ENCODE measurements at regions not wholly inside any gene's neighbourhood (a gene's known extent, or its start where the extent isn't known, plus 50 kb on each side); places are given as distances from the start of the nearest gene placed in this dataset.

DNA sequence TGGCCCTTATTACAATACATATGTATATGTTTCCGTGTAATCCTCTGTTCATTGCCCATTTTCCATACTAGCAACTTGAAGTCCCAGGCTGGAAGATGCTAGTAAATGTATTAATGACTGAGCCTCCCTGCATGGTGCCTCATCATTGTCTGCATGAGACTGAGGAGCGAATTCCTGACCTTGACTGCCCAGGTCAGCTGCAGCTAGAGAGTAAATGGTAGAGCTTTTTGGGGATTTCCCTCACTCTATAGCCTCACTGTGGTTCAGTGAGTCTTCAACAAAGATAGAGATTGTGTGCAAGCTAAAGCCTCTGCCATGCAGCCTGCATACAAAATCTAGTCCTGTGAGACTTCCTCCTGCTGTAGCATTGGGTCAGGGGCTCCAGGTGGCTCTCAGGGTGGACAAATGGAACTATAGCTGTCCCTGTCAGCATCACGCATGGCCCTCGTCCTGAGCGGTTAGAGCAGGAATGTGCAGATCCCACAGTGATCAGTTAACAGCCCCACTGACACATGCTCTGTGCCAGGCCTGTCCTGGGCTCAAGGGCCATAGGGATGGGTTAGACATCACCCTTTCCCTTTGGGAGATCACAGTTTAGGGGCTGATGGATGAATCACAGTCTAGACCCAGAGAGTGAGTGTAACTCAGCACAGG lies 741.7 kb downstream of the MATN1 start:
- no peak for DNase-seq (ENCODE audit: low spot score)

DNA sequence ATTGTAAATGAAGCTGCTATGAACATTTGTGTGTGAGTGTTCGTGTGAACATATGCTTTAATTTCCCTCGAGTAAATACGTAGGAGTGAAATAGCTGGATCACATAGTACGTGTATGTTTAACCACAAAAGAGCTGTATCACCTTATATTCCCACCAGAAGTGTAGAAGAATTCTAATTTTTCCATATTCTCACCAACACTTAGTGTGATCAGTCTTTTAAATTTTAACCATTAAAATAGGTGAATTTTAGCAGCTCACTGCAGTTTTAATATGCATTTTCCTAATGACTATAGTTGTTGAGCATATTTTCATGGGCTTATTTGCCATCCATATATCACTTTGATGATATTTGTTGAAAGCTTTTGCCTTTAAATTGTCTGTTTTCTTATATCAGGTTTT lies 741.2 kb downstream of the PTPRU start:
- DNase-seq (ENCODE audit: low spot score) = no peak

DNA sequence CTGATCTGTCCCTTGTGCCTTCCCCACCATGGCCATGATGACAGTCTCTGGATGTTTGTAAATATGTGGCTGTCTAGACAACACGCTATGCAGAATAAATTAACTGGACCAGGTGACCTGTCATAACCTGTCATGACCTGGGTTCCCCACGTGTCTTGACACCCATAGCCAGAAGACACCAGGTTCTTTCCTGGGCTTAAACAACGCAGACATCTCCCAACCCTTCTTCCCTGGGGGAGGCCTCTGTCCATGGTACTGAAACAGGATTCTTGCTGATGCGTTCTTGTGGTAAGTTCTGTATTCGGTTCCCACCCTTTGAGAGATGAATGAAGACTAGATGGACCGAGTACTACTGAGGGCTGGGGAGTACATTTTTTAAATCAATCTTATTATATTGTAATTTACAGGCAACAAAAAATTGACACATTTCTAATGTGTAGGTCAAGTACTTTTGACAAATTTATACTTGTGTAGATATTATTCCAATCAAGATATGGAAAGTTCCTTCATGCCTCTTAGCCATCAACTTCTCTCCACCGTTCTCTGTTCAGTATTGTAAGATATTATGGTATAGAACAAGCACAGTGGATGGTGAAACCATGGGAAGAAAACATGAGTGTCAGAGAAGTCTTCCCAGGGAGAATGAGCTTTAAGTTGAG lies 738.8 kb downstream of the PTPRU start:
- DNase-seq (ENCODE audit: low spot score) = peak; percentile 28

DNA sequence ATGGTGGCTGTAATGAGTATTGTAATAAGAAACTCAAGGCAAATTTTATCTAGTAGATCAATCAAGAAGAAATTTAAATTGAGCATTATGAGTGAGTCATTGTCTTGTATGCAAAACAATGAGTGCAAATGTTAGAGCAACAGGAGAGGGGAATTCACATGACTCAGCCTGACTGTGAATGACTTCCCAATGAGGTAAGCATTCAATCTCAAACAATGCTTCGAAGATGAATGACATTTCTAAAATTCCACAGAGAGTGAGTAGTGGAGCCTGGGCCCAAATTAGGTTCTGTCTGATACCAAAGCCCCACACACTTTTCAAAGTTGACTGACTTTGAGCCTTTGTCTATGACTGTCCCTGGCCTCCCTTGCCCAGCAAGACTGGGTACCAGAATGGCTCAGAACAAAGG lies 738.0 kb downstream of the PTPRU start:
- no peak for DNase-seq (ENCODE audit: low spot score)

DNA sequence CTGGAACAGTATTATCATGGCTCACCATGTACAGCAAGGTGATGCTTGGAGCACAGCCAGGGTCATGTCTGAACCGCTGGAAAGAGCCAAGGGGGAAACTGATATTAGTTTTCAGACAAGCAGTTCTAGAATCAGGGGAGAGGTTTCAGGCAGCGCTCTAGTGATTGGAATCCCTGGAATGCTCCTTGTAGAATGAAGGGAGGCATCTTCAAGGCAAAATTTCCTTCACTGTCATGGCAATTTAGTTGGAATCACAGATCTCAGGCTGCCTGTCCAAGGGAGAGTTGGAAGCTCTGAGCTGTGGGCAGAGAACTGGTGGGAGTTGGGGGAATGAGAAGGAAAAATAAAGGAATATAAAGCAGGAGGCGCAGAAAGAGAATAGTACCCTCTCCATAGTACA lies 737.1 kb downstream of the PTPRU start:
- DNase-seq (ENCODE audit: low spot score) = no peak

DNA sequence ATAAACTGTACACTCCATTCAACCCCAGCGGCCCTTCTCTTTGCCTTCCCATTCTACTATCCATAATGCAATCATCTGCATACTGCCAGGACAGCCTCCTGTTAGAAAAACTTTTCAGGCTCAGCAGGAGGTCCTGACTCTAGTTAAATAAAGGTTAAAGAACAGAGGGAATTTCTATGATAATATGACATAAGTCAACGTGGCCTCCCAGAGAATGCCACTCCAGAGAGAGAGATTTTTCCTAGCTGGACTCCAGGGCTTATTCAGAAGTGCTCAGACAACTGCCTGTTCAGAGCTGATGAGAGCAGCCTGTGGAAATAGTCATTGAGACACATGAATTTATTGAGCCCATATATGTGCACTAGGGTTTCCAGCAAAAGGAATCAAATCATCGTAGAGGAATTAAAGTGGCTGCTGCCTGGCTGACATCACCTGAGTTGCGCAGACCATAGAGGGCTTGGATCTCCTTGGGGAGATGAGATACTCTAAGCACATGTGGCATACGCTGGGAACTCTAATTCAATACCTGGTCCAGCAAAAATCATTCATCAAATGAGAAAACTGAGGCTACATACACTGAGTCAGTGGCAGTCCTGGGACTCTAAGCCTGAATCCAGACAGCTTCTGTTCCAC lies 736.2 kb downstream of the PTPRU start:
- no peak for DNase-seq (ENCODE audit: low spot score)

DNA sequence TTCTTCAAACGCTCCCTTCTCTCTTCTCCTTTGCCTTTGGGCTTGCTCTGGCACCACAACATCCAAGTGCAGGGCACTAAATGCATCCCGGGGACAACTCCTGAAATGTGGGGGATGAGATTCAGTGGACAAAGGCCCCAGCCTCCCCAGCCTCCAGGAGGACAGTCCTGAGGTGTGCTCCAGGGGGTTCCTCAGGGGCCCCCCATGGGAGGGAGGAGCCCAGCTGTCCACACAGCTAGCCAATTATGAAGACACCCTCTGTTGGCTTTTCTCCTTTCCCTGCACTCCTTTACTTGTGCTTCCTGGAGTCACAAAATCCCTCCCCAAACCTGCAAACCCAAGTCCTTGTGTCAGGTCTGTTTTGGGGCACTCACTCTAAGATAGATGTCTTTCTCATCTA lies 735.4 kb downstream of the PTPRU start:
- no peak for DNase-seq (ENCODE audit: low spot score)

DNA sequence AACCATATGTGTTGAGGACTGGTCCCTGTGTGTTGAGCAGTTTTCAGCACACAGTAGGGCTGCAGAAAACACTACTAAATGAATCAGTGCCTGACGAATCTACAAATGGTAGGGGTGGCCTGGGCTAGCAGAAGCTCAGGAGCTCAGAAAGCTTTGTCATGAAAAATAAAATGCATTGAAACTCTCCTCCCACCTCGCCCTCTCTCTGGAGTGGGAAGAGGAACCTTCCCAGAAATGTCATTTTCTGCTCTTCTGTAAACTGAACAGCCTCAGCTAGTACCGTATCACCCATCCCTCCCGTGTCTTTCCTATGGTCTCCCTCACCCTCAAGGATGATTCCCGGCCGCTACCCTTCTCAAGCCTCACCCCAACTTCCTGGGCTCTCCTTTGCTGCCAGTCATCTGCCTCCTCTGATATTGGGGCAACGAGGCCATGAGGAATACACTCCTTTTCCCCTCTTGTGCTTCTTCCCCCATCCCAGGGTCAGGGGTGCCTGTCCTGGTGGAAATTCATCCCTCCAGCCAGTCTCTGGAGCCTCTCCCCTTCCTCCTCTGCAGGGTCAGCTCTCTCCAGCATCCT lies 734.5 kb downstream of the PTPRU start:
- DNase-seq (ENCODE audit: low spot score) = no peak

DNA sequence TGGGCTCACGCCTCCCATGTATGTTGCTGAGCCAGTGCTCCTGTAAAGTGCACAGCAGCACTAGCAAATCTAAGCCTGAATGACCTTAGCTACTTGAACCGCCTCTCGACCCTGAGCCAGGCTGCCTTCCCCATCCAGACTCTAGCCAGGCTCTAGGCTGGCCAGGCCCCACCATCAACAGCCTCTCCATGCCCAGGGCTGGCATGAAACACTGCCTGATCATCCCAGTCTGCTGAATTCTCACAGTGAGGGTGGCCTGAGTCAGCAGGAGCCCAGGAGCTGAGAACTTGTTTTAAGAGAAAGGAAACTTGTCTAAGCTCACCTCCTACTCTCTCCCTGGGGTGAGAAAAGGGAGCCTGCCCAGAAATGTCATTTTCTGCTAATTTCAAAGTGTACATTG lies 733.3 kb downstream of the PTPRU start:
- no peak for DNase-seq (ENCODE audit: low spot score)

DNA sequence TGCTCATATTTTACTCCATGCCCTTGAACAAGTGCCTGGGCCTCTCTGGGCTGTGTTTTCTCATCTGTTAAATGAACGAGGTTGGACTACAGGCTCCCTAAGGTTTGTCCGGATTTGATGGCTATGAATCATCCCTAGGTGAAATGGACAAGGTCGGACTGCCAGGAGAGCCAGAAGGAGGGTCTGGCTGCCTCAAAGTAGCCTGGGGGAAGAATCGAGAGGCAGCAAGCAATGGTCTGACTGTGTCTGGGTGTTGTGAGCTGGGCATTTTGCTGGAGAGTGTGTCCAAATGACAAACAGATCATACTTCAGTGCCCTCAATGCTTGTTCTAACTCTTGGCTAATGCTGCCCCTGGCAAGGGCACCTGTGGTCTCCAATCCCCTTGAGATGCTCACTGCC lies 730.9 kb downstream of the PTPRU start:
- DNase-seq (ENCODE audit: low spot score) = no peak

DNA sequence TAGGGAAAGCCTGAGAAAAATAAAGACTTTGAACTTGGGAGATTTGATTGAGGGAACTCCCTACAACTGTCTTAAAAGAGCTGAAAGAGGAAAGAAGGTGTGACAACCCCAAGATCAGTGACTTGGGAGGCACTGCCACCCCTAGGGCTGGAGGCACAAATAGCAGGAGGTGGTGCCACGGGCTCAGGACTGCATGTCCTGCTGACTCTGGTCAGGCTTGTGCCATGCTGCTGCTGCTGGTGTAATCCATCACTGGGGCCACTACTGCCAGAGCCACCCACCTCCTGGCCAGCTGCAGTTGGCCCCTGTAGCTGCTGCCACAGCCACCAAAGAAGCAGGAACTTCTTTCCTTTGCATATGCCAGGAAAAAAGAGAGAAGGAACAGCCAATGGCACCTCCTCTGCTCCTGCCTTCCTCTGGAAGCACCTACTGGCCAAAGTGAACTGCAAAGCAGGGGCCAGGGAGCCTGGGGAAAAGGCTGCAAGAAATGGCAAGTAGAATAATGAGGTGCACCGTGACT lies 730.3 kb downstream of the PTPRU start:
- no peak for DNase-seq (ENCODE audit: low spot score)

DNA sequence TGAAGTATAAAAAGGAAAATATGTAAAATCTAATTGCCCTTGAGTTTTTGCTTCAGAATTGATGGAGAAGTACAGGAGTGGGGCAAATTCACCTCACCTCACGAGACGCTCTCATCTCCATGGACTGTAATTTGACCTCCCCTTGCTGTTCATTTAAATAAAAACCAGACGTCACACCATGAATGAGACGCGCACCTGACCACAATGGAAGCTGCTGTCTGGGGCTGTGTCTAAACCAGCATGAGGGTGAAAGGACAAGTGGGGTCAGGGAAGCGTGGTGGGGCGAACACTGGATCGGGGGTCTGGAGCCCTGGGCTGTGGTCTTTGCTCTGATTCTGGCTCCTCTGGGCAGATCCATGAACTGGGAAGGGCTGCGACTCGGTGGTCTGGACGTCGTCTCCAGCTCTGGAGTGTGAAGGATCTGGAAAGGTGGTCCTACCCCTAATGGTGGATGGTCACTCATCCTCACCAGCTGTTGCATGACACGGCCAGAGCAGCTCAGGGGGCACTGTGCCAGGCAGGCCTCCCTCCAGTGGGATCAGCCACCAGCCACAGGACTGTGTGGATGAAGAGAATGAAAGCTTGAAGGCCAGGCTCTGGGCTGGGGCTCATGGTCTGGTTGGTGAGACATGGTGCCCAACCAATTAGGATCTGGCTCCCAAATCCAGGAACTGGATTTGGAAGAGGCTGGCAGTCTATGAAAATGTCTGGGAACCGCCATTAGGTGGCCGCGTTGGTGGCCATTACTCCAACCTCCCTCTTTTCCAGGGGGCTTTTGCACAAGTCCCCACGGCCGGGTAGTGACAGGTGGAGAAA lies 728.6 kb downstream of the PTPRU start:
- DNase-seq (ENCODE audit: low spot score) = no peak

DNA sequence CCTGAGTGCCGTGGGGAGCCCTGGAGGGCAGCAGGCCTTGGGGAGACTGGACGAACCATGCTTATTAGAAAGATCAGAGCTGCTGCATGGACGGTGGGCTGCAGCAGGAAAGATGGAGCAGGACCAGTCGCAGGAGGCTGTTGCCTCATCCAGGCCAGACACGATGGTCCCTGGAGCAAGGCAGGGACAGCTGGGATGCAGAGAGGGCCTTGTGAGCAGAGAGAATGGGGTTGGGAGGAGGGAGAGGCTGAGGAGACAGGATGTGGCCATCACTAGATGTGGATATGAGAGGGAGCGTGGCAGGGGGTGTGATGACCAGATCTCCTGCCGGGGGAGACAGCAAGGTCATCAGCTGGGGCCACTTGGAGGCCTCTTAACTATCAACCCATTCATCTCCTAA lies 727.6 kb downstream of the PTPRU start:
- DNase-seq (ENCODE audit: low spot score) = no peak

DNA sequence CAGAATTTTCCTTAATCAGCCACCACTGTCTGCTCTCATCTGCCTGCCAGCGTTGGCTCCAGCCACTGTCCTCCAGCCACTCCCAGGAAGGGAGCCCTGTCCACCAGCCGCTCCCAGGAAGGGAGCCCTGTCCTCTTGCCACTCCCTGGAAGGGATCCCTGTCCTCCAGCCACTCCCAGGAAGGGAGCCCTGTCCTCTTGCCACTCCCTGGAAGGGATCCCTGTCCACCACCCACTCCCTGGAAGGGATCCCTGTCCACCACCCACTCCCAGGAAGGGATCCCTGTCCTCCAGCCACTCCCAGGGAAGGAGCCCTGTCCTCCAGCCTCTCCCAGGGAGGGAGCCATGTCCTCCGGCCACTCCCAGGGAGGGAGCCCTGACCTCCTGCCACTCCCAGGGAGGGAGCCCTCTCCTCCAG lies 726.5 kb downstream of the PTPRU start:
- no peak for DNase-seq (ENCODE audit: low spot score)

DNA sequence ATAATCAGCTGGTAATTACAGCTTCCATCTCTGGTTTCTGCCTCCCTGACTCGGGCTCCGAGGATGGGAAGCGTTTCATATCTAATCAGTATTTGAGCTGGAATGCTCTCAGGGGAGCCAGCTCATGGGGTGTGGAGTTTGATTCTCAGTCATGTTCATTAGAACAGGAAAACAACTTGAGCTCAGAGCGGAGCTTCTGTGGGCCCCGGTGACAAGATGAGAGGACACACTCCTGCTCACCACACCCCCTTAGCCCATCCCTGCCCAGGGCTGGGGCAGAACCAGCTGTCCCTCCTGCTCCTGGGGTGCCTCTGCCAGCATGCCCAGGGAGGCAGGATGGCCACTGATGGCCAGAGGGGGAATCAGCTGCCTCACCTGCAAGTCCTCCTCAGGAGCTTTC lies 726.0 kb downstream of the PTPRU start:
- no peak for DNase-seq (ENCODE audit: low spot score)

DNA sequence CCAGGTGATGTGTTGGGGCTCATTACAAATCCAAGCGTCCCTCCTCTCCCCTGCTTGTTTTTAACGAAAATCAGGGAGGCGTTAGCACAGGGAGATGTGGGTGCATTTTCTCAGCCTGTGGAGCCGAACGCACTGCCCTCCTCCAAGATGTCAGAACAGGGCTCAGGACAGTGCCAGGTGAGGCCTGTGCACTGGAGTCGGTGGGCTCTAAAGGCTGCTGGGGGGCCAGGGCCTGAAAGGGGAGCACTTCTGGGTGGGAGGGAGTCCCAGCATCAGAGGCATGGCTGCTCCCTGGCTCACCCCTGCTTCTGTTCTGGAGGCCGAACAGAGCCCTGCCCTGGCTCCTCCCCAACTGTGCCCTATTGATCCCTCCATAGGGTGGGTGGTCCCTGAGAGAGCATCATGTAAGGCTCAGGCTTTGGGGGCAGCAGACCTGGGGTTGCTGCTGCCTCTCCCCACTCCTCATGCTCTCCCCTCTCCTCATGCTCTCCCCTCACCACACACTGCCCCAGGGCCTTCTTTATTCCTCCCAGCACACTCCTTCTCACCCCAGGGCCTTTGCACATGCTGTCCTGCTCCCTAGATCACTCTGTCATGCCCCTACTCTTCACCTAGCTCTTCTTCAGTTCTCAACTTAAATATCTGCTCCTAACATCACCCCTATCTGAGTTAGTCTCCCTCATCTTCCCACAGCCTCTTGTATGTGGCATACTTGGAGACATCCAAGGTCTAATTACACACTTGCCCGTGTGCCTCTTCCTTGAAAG lies 725.2 kb downstream of the PTPRU start:
- no peak for DNase-seq (ENCODE audit: low spot score)

DNA sequence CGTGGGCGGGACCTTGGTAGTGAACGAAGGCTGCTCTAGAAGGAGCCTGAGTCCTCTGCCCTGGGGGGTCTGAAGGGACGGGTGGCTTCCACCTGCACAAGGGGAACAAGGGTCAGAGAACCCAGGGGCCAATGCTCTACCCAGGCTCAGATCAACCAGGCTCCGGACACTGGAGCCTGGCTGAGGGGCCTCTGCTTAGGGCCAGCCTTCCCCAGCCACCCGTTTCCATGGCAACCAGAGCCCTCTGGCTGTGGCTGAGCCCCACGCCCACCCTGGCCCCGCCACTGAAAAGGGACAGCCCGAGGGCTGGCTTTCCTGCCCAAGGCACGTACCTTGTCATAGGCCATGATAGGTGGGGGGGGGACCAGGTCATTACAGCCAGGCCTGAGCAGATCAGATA lies 724.6 kb downstream of the PTPRU start:
- no peak for DNase-seq (ENCODE audit: low spot score)

DNA sequence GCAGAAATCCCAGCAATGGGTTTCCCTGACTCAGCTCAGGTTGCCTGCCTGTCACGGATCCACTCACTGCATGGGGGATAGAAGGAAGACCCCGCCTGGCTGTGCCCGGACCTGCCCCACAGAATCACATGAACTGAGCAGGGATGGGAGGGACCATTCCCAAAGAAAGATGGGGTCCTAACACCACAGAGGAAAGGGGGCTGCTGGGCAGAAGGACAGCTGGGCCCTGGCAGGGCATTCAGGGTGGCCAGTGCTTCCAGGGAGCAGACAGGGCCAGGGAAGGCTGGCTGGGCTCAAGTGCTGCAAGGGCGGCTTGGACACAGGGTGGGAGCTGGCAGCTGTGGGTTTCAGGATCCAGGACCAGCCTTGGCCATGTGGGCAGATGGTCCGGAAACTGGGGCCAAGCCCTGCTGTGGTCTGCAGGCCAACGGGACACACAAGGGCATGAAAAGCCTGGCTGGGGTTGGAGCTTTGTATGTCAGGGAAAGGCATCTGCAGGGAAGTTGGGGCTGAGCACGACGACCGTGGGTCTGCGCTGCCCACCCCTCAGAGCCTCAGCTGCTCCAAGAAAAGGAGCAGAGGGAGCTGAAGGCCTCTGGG lies 723.9 kb downstream of the PTPRU start:
- DNase-seq (ENCODE audit: low spot score) = no peak

DNA sequence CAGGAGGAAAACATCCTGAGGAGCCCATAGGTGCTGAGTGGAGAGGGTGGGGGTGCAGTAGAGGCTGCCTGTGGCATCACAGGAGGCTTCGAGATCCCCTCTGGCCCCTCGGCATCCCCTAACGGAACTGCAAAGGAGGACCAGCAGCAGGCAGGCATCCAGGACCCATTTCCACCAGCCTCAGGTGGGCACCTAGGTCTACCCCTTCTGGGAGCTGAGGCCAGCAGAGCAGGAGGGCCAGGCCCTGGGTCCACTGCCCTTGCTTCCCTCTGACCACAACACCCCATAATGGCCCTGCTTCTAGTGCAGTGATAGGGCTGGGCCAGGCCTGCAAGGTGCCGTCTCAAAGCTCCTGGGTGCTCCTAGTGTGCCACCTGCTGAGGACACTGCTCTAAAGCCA lies 723.0 kb downstream of the PTPRU start:
- no peak for DNase-seq (ENCODE audit: low spot score)

DNA sequence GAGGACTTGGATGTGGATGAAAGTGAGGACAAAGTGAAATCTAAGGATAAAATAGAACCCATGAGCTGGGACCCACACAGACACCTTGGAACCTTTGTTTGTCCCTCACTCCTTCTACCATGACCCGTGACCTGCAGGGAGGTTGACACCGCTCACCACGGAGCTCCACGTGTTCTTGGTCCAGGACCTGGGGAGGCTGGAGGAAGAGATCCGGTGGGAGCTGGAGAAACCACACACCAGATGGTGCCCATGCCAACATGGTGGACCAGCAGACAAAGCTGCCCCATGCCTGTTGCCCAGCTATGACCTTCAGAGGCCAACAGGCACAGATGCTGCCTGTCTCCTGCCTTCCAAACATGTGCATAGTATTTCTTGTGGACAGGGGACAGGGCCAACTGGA lies 721.9 kb downstream of the PTPRU start:
- no peak for DNase-seq (ENCODE audit: low spot score)

Data from umbilical cord (tissue), 1 donor.